Astrocyte of the spinal cord (primary cell): ENCODE measurements at regions not wholly inside any gene's neighbourhood (a gene's known extent, or its start where the extent isn't known, plus 50 kb on each side); places are given as distances from the start of the nearest gene placed in this dataset.

Experiments used
- DNase-seq: peaks from one replicate; pipeline ENCODE4 v3.0.0; 2011; ENCODE audit warnings: low read depth, low spot score
- H3K4me3 ChIP-seq: 2 replicates; pipeline ENCODE4 v1.5.1; 2011; ENCODE audit warnings: low read depth, mild to moderate bottlenecking, low read length, moderate library complexity
- in situ Hi-C: cut with HindIII; loops from 2 replicates; pipeline ENCODE4 v1.10.0; 2017; ENCODE audit warnings: low sequenced_read_pairs
- TF ChIP-seq, protein P1 (sequence below): IDR thresholded peaks from 2 replicates; pipeline ENCODE4 v1.5.1; 2012; ENCODE audit warnings: low read depth, mild to moderate bottlenecking, low read length, inconsistent platforms

DNA sequence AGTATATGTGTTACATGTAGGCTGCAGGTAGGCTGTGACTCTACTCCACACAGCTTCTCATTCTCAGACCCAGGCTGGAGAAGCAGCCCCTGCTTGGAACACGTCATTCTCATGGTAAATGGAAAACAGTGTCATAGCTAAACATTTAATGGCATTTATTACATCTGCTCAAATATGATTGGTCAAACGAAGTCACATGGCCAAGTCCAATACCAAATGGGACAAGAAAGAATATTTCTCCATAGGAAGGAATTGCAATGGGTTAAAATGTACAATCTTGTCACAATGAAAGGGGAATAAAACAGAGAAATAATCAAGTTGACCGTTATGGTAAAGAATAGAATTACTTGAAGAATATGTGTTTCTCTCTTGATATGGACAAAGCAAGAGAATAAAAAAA, 198.6 kb downstream of the ANAPC10 start:
- no peak overlapping the region for H3K4me3 ChIP-seq
- TF ChIP-seq, protein P1, sequence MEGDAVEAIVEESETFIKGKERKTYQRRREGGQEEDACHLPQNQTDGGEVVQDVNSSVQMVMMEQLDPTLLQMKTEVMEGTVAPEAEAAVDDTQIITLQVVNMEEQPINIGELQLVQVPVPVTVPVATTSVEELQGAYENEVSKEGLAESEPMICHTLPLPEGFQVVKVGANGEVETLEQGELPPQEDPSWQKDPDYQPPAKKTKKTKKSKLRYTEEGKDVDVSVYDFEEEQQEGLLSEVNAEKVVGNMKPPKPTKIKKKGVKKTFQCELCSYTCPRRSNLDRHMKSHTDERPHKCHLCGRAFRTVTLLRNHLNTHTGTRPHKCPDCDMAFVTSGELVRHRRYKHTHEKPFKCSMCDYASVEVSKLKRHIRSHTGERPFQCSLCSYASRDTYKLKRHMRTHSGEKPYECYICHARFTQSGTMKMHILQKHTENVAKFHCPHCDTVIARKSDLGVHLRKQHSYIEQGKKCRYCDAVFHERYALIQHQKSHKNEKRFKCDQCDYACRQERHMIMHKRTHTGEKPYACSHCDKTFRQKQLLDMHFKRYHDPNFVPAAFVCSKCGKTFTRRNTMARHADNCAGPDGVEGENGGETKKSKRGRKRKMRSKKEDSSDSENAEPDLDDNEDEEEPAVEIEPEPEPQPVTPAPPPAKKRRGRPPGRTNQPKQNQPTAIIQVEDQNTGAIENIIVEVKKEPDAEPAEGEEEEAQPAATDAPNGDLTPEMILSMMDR: no peak
- DNase-seq: no peak
- in situ Hi-C loops: no loop called here

DNA sequence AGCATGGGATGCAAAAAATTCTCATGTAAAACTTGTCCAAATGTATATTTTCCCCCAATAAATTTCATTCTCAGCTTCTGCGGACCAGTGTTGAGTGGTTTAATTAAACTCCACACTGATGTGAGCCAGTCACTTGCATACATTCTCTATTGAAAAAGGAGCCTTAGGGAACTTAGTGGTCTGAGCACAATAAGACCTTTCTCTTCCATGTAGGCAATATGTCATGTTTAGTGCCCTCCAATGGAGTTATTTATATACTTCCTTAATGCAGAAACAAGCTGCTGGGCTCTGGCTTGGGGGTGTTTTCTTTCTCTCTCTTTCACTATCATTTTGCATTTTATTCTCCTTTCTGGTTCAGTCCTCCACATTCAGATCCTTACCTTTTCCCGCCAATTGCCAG, 196.9 kb downstream of the ANAPC10 start:
- in situ Hi-C loops: no loop called here
- TF ChIP-seq, protein P1: no peak
- H3K4me3 ChIP-seq: no peak overlapping the region
- DNase-seq: no peak

DNA sequence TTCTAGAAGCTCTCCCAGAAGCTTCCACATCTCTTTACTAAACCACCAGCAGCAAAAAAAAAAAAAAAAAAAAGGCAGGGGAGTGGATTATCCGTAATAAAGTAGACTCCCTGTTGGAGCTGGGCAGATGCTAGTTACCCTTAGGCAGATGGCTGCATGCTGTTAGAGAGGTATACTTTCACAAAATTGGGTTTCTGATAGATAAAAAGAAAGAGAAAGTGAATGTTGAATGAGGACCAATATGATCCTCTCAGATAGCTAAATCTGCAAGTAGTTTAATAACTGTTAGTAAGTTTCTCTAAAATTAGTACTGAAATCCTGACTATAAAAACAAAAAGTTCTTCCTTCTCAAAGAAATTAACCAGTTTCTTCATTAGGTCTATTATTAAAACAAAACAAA, 195.4 kb downstream of the ANAPC10 start:
- TF ChIP-seq, protein P1: no peak
- no peak for DNase-seq
- in situ Hi-C loops: no loop called here
- no peak overlapping the region for H3K4me3 ChIP-seq

DNA sequence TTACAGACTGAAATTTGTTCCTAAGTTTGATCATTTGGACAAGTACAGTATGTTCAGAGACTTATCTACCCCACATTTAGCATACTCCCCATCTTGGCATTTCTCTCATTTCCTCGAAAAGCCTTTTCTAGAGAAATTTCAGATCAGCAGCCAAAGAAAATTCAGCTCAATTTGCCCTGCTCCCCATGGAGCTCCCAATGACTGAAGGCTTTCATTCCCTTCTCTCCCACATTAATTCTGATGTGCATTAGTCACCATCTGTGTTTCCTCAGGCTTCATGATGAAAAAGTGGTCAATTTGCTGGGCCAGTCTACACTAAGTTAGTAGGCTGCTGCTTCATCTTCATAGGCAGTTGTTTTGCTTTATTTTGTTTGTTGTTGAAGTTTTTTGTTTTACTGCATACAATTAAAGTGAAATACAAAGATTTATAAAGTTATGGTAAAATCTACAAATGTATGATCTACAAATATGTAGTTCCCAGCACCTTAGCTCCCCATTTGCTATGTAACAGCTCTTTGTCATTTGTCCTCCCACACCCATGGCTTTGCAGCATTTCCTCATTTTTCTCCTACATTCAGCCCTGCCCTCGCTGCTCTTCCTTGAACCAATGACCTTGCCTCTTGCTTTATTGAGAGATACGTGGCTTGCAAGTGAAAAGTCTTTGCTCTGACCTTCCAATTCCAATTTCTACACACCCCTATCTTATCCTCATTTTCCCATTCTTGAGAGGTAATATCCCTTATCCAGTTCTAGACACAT, 193.9 kb downstream of the ANAPC10 start:
- in situ Hi-C loops: no loop called here
- no peak overlapping the region for H3K4me3 ChIP-seq
- TF ChIP-seq, protein P1: no peak
- peak; percentile 77 for DNase-seq

DNA sequence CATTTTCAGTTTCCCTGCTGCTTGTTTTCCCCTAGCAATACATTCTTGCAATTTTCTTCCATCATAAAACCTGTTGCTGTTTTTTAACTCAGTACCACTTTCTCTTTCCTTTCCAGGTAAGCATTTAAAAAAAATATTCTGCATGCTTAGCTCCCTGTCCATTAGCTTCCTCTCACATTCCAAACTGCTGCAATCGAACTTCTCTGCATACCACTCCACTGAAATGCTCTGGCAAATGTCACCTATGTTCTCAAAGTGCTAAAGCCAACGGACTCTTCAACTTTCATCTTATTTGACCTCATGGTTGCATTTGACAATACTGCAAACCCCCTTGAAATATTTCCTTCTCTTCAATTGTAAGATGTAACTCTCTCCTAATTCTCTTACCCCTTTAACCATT, 192.7 kb downstream of the ANAPC10 start:
- DNase-seq: no peak
- TF ChIP-seq, protein P1: no peak
- H3K4me3 ChIP-seq: no peak overlapping the region
- in situ Hi-C loops: no loop called here

DNA sequence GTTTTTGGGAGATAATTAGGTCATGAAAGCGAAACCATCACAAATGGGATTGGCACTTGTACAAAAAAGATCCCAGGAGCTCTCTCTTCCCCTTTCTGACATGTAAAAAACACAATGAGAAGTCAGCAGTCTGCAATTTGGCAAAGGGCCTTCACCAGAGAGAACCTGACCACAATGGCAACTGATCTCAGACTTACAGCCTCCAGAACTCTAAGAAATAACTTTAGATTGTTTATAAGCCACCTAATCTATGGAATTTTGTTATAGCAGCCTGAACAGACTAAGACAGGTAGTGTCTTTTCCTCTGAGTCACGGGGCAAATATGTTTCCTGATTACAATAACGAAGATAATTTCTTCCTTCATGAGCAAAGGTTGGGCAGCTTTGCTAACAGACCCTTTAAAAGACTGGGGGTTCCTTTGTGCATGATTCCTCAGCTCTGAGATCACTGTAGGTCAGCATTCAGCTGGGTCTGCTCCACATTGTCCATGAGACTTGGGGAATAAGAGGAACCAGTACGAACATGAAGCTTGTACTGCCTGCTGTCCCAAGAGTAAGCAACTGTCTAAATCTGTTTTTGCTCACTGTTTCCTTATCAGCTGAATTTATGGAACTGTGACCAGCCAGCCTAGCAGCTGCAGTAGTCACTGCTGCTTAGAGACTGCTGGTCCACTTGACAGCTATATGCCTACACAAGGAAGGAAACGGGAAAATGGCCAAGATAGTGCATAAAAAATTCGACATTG, 191.6 kb downstream of the ANAPC10 start:
- TF ChIP-seq, protein P1: no peak
- no peak overlapping the region for H3K4me3 ChIP-seq
- peak; percentile 81 for DNase-seq
- in situ Hi-C loops: no loop called here
